Heart left ventricle (tissue), 16 donors: ENCODE measurements at regions not wholly inside any gene's neighbourhood (a gene's known extent, or its start where the extent isn't known, plus 50 kb on each side); places are given as distances from the start of the nearest gene placed in this dataset.
"Not testable (repeated sequence)": the region's sequence is repeated elsewhere in the genome, so short reads cannot be mapped to it uniquely, and the experiment has no call there.

Experiments
- ATAC-seq, 4 donors: fragments of 200-7000 bp; cut with Tn5 transposase; one replicate each; pipeline ENCODE4 v1.9.1; 2020 to 2022; ENCODE audit warnings: moderate library complexity in 4 of 4, mild to moderate bottlenecking in 3 of 4, moderate number of reproducible peaks in 1 of 4
- DNase-seq, 5 donors: peaks; one replicate each; pipeline ENCODE4 v3.0.0-alpha.2; 2020
- H3K27ac ChIP-seq, 12 donors: fragments of 200-600 bp; sonication (generic) in 4 of 12; one replicate each; pipeline versions ENCODE4 v1.5.0 to v1.8.0; 2016 to 2022; ENCODE audit warnings: mild to moderate bottlenecking in 2 of 12
- H3K27me3 ChIP-seq, 9 donors: fragments of 200-600 bp; sonication (generic) in 2 of 9; one replicate each; pipeline versions ENCODE4 v1.5.1 to v1.8.0; 2016 to 2022; ENCODE audit warnings: mild to moderate bottlenecking in 3 of 9
- H3K36me3 ChIP-seq, 9 donors: fragments of 200-600 bp; sonication (generic) in 2 of 9; one replicate each; pipeline versions ENCODE4 v1.5.0 to v1.8.0; 2018 to 2022; ENCODE audit warnings: mild to moderate bottlenecking in 2 of 9
- H3K4me1 ChIP-seq, 12 donors: fragments of 200-600 bp; sonication (generic) in 4 of 12; one replicate each; pipeline versions ENCODE4 v1.5.0 to v1.8.0; 2016 to 2022; ENCODE audit warnings: mild to moderate bottlenecking in 3 of 12
- H3K4me3 ChIP-seq, 12 donors: fragments of 200-600 bp; sonication (generic) in 4 of 12; one replicate each; pipeline versions ENCODE4 v1.5.0 to v1.8.0; 2017 to 2022; ENCODE audit warnings: mild to moderate bottlenecking in 9 of 12, moderate library complexity in 4 of 12
- H3K9me3 ChIP-seq, 12 donors: fragments of 200-600 bp; sonication (generic) in 4 of 12; one replicate each; pipeline versions ENCODE4 v1.5.0 to v1.8.0; 2016 to 2022; ENCODE audit warnings: mild to moderate bottlenecking in 1 of 12
- POLR2A ChIP-seq, 2 donors: fragments of 450-650 bp; IDR thresholded peaks; one replicate each; pipeline ENCODE4 v1.6.1; 2017; ENCODE audit warnings: antibody characterized with exemption in 2 of 2, mild to moderate bottlenecking in 2 of 2, moderate library complexity in 2 of 2
- WGBS, 4 donors: extraction: QIAGEN DNeasy Blood & Tissue Kit in 2 of 4; methylation state at CpG; one replicate each; pipeline versions ENCODE4 v1.1.5 to v1.1.7; 2013 to 2018; 5-methylcytosine and 5-hydroxymethylcytosine counted together
- intact Hi-C, 10 donors: fragments of 100-400 bp; cut with DNase I; formaldehyde crosslinking; loops; one replicate each; pipeline versions ENCODE4 v1.11.1 to v1.14.2; 2022
- TF ChIP-seq, protein P1 (sequence below), 12 donors: fragments of 200-600 bp; sonication (generic) in 4 of 12; IDR thresholded peaks; one replicate each; pipeline versions ENCODE4 v1.5.0 to v1.8.0; 2018 to 2022; ENCODE audit warnings: antibody characterized with exemption in 12 of 12, mild to moderate bottlenecking in 5 of 12
- donor health status: ischemic (EF 13 %, LVEDD 7.1; RV severe dilation, severe dysfunction).
- donor health status: healthy with polysubstance abuse.
- donor health status: DM: no; HTN: yes; CAD: no.
- donor health status: DM: no; HTN: no; CAD: no.
- donor health status: ischemic (EF 25% LVEDD 6.9; RV normal size, moderate dysfunction).
- donor health status: ischemic (EF 25% LVEDD 5.7; RV mildly dilated, moderate dysfunction).
- donor health status: healthy.
- donor health status: DM: yes; HTN: yes; CAD: no.
- donor health status: ischemic (EF 35%, LVEDD 5.7; RV mildly dilated, moderate dysfunction).
- donor health status: nonischemic (EF 11% LVEDD 7.7; RV severe dilation, severe dysfunction).
- donor health status: DM: yes; HTN: yes; CAD: no.
- donor health status: PGD.
- donor health status: ischemic (EF 29% LVEDD 5.4; RV normal size, mild dysfunction).
- donor health status: nonischemic (EF 23%, LVEDD 6.1; RV moderate dilation, normal function).

DNA sequence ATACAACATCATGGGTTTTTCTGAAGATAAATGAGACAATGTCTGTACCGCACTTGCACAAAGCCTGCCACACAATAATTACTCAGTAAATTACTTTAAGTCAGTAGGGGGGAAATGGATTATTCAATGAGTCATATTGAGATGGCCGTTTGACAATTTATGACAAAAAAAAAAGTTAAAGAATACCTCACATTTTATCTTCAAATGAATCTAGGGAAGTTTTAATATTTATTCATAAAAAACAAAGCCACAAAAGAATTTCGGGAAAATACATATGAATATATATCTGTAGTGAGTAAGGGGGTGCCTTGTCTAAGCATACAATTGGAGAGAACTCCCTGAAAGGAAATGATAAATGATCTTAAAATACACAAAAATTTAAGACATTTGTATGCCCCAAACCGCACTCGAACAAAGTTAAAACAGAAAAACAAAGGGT lies 197.0 kb upstream of the SLC7A11 start:
- H3K27me3 ChIP-seq: no peaks in the 10 kb centered on the region
- H3K27ac ChIP-seq: no peak overlapping the region
- H3K9me3 ChIP-seq: peaks cover 0 to 24% (median 1%) of the 10 kb centered on the region in 12 donors
- WGBS, 4 donors: 66 to 73% (median 68%) methylated on average over 5 of the region's 5 CpGs
- no peaks in the 10 kb centered on the region for H3K36me3 ChIP-seq
- H3K4me3 ChIP-seq: no peak overlapping the region
- intact Hi-C loops: no loop called here
- no peaks in the 10 kb centered on the region for H3K4me1 ChIP-seq
- DNase-seq: no peak
- TF ChIP-seq, protein P1, sequence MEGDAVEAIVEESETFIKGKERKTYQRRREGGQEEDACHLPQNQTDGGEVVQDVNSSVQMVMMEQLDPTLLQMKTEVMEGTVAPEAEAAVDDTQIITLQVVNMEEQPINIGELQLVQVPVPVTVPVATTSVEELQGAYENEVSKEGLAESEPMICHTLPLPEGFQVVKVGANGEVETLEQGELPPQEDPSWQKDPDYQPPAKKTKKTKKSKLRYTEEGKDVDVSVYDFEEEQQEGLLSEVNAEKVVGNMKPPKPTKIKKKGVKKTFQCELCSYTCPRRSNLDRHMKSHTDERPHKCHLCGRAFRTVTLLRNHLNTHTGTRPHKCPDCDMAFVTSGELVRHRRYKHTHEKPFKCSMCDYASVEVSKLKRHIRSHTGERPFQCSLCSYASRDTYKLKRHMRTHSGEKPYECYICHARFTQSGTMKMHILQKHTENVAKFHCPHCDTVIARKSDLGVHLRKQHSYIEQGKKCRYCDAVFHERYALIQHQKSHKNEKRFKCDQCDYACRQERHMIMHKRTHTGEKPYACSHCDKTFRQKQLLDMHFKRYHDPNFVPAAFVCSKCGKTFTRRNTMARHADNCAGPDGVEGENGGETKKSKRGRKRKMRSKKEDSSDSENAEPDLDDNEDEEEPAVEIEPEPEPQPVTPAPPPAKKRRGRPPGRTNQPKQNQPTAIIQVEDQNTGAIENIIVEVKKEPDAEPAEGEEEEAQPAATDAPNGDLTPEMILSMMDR (IDR thresholded peaks at IDR 0.05): no peak
- TF ChIP-seq POLR2A (IDR thresholded peaks at IDR 0.05): no peak
- no peak for ATAC-seq

GRCh38 chr4:138438608-138439007 lies 196.5 kb upstream of the SLC7A11 start:
- H3K9me3 ChIP-seq: peaks cover 0 to 29% (median 2%) of the 10 kb centered on the region in 12 donors

DNA sequence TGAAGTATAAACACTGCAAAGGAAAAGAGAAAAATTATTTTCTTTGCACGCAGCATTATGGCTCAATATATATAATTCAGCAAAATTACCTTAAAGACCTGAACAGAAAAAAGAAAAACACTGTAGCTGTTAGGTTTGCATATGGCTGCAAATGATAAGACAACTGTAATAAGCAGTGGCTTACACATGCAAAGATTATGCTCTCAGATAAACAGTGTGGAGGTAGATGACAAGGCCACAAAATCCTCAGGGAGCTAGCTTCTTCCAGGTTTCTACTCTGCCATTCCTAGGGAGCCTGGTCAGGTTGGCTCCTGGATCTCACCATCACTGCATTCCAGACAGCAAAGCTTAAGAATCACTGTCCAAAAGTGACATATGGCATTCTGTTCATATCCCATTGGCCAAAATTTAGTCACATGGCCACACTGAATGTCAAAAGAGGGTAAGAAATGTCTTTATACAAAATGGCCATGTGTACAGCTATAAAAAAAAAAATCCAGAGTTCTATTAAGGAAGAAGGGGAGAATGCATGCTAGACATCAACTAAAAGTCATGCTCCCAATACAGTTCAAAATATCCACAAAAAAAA lies 195.2 kb upstream of the SLC7A11 start:
- Histone ChIP-seq H3K9me3 (peaks cover 0 to 42% (median 2%) of the 10 kb centered on the region in 12 donors), H3K27ac (no peak overlapping the region), H3K4me3 (no peak overlapping the region), H3K4me1 (no peaks in the 10 kb centered on the region), H3K36me3 (no peaks in the 10 kb centered on the region), H3K27me3 (no peaks in the 10 kb centered on the region)
- intact Hi-C loops: no loop called here
- ATAC-seq: no peak
- no peak for TF ChIP-seq POLR2A (IDR thresholded peaks at IDR 0.05)
- TF ChIP-seq, protein P1 (IDR thresholded peaks at IDR 0.05): no peak
- 85 to 98% (median 92%) methylated on average over 1 of the region's 1 CpG for WGBS, 4 donors
- DNase-seq: no peak

More at GRCh38 chr4:138438608-138439007, 196.5 kb upstream of the SLC7A11 start:
- ATAC-seq (no peak), DNase-seq (no peak)
- TF ChIP-seq POLR2A (IDR thresholded peaks at IDR 0.05): no peak
- TF ChIP-seq, protein P1 (IDR thresholded peaks at IDR 0.05): no peak
- H3K27me3 ChIP-seq: no peaks in the 10 kb centered on the region
- intact Hi-C loops: no loop called here
- no peaks in the 10 kb centered on the region for H3K4me1 ChIP-seq
- H3K36me3 ChIP-seq: no peaks in the 10 kb centered on the region
- H3K27ac ChIP-seq: no peak overlapping the region
- H3K4me3 ChIP-seq: no peak overlapping the region

GRCh38 chr4:138435733-138436132 lies 193.6 kb upstream of the SLC7A11 start:
- 91 to 99% (median 94%) methylated on average over 2 of the region's 2 CpGs for WGBS, 4 donors
- H3K36me3 ChIP-seq, intact Hi-C loops: not testable (repeated sequence)

GRCh38 chr4:138435046-138435445 lies 192.9 kb upstream of the SLC7A11 start:
- intact Hi-C loops, H3K4me3 ChIP-seq, H3K27me3 ChIP-seq, ATAC-seq, H3K36me3 ChIP-seq, H3K27ac ChIP-seq, DNase-seq, H3K4me1 ChIP-seq: not testable (repeated sequence)
- H3K9me3 ChIP-seq: peaks cover 0 to 40% (median 0%) of the 10 kb centered on the region in 12 donors

More at GRCh38 chr4:138435733-138436132, 193.6 kb upstream of the SLC7A11 start:
- not testable (repeated sequence) for H3K4me3 ChIP-seq, H3K27ac ChIP-seq, H3K4me1 ChIP-seq, ATAC-seq, H3K27me3 ChIP-seq, DNase-seq
- H3K9me3 ChIP-seq: peaks cover 0 to 40% (median 0%) of the 10 kb centered on the region in 12 donors
